HCT116 (cell line): ENCODE measurements at regions not wholly inside any gene's neighbourhood (a gene's known extent, or its start where the extent isn't known, plus 50 kb on each side); places are given as distances from the start of the nearest gene placed in this dataset.
A peak's percentile ranks its signal among the peaks of the same experiment; 100 is the strongest.

Experiments
- ATAC-seq: fragments of 200-7000 bp; cut with Tn5 transposase; 2 replicates; pipeline ENCODE4 v1.9.1; 2020; ENCODE audit warnings: mild to moderate bottlenecking, moderate library complexity
- BruUV-seq: library from RNA; stranded (reverse); fragments of 400-500 nt; replicated peaks from 2 replicates; lab custom pipeline; 2021; lab: Mats Ljungman, UMichigan
- CTCF ChIA-PET: fragments of 300-600 bp; sonication (Branson Sonifier 250); formaldehyde crosslinking; loops from one replicate; lab custom pipeline; 2021; ENCODE audit warnings: antibody characterized with exemption; lab: Charles Lee
- POLR2A ChIA-PET: fragments of 300-600, 350-600 bp; sonication (Branson Sonifier 250); formaldehyde crosslinking; loops from one replicate; lab custom pipeline; 2021; ENCODE audit warnings: antibody characterized with exemption; lab: Charles Lee
- RAD21 ChIA-PET, 2 experiments: fragments of 300-600 bp; sonication (Branson Sonifier 250); formaldehyde crosslinking; loops; one replicate each; lab custom pipeline; 2023; ENCODE audit warnings: low total read pairs in 2 of 2; ENCODE audit not compliant: uncharacterized antibody in 2 of 2, unreplicated experiment in 2 of 2, low non-redundant PET in 1 of 2; lab: Charles Lee
- DNase-seq: peaks from one replicate; pipeline ENCODE4 v3.0.0-alpha.2; 2010; ENCODE audit warnings: low read depth, low spot score
- H2AFZ ChIP-seq: fragments of 200-600 bp; shearing (Covaris generic), sonication (generic); 2 replicates; pipeline ENCODE4 v1.6.1; 2017; ENCODE audit warnings: low read depth, mixed run types, mixed read lengths, antibody characterized with exemption, low read length; ENCODE audit not compliant: poor library complexity, severe bottlenecking
- H3K27ac ChIP-seq: 2 replicates; pipeline ENCODE4 v1.5.1; 2012; ENCODE audit warnings: low read depth, low read length
- H3K27me3 ChIP-seq: fragments of 200-600 bp; sonication (generic); 2 replicates; pipeline ENCODE4 v1.6.1; 2016; ENCODE audit warnings: mixed run types, low read length, mixed read lengths; ENCODE audit not compliant: insufficient read depth
- H3K36me3 ChIP-seq, 2 experiments: fragments of 200-500 bp in 1 of 2; fragments of 200-600 bp in 1 of 2; sonication (Bioruptor generic) in 1 of 2; sonication (generic) in 1 of 2; 2 replicates each; pipeline versions ENCODE4 v1.5.1 to v1.6.1; 2014 to 2016; ENCODE audit warnings: low read length in 2 of 2, inconsistent platforms in 1 of 2, mixed read lengths in 1 of 2, mixed run types in 1 of 2; ENCODE audit not compliant: insufficient read depth in 2 of 2, control insufficient read depth in 1 of 2
- H3K4me1 ChIP-seq, 2 experiments: fragments of 200-600 bp in 1 of 2; sonication (generic) in 1 of 2; 2 replicates each; pipeline versions ENCODE4 v1.5.1 to v1.6.1; 2012 to 2017; ENCODE audit warnings: low read length in 2 of 2, inconsistent platforms in 1 of 2, mild to moderate bottlenecking in 1 of 2, mixed read lengths in 1 of 2, mixed run types in 1 of 2, moderate library complexity in 1 of 2; ENCODE audit not compliant: insufficient read depth in 2 of 2, control insufficient read depth in 1 of 2
- H3K4me2 ChIP-seq: fragments of 200-600 bp; sonication (generic); 2 replicates; pipeline ENCODE4 v1.6.1; 2017; ENCODE audit warnings: mixed run types, low read length, mixed read lengths
- H3K4me3 ChIP-seq, 2 experiments: fragments of 200-600 bp in 1 of 2; sonication (generic) in 1 of 2; replicated peaks in 1 of 2; 2 replicates each; pipeline ENCODE4 v1.5.1; 2011 to 2016; ENCODE audit warnings: low read length in 2 of 2, control low read depth in 1 of 2, low read depth in 1 of 2, mild to moderate bottlenecking in 1 of 2, mixed read lengths in 1 of 2, mixed run types in 1 of 2
- H3K79me2 ChIP-seq: fragments of 200-600 bp; sonication (generic); 2 replicates; pipeline ENCODE4 v1.6.1; 2017; ENCODE audit warnings: mild to moderate bottlenecking, mixed run types, low read length, moderate library complexity, mixed read lengths; ENCODE audit not compliant: insufficient read depth
- H3K9ac ChIP-seq: fragments of 200-600 bp; sonication (generic); 2 replicates; pipeline ENCODE4 v1.6.1; 2016; ENCODE audit warnings: low read length, mixed read lengths
- H3K9me2 ChIP-seq: fragments of 200-600 bp; sonication (generic), shearing (Covaris generic); 2 replicates; pipeline ENCODE4 v1.6.1; 2017; ENCODE audit warnings: mixed run types, mild to moderate bottlenecking, moderate library complexity; ENCODE audit not compliant: insufficient read depth
- H3K9me3 ChIP-seq, 2 experiments: fragments of 200-500 bp in 1 of 2; fragments of 200-600 bp in 1 of 2; sonication (Bioruptor generic) in 1 of 2; sonication (generic) in 1 of 2; 2 replicates each; pipeline ENCODE4 v1.6.1; 2014 to 2017; ENCODE audit warnings: low read length in 2 of 2, mixed read lengths in 2 of 2, inconsistent platforms in 1 of 2, low read depth in 1 of 2, mild to moderate bottlenecking in 1 of 2, mixed run types in 1 of 2, moderate library complexity in 1 of 2; ENCODE audit not compliant: control insufficient read depth in 1 of 2, insufficient read depth in 1 of 2
- H4K20me1 ChIP-seq: fragments of 200-600 bp; sonication (generic), shearing (Covaris generic); 2 replicates; pipeline ENCODE4 v1.6.1; 2017; ENCODE audit warnings: mixed run types, mild to moderate bottlenecking, moderate library complexity; ENCODE audit not compliant: insufficient read depth
- CEBPB ChIP-seq: IDR thresholded peaks from 2 replicates; pipeline ENCODE4 v1.6.1; 2012; ENCODE audit warnings: low read depth
- EGR1 ChIP-seq: IDR thresholded peaks from 2 replicates; pipeline ENCODE4 v1.6.1; 2012; ENCODE audit warnings: low read depth
- ELF1 ChIP-seq: IDR thresholded peaks from 2 replicates; pipeline ENCODE4 v1.6.1; 2012; ENCODE audit warnings: low read depth, borderline replicate concordance
- FOSL1 ChIP-seq: IDR thresholded peaks from 2 replicates; pipeline ENCODE4 v1.6.1; 2012; ENCODE audit warnings: low read depth
- JUND ChIP-seq: IDR thresholded peaks from 2 replicates; pipeline ENCODE4 v1.6.1; 2012
- POLR2A ChIP-seq: IDR thresholded peaks from 2 replicates; pipeline ENCODE4 v1.7.0; 2011; ENCODE audit warnings: borderline replicate concordance; ENCODE audit not compliant: insufficient read depth, insufficient read length; ENCODE audit errors: extremely low read depth
- SP1 ChIP-seq: IDR thresholded peaks from 2 replicates; pipeline ENCODE4 v1.6.1; 2012; ENCODE audit warnings: low read depth
- SRF ChIP-seq: IDR thresholded peaks from 2 replicates; pipeline ENCODE4 v1.6.1; 2012; ENCODE audit warnings: low read depth
- TCF7L2 ChIP-seq: IDR thresholded peaks from 2 replicates; pipeline ENCODE4 v1.7.0; 2011; ENCODE audit warnings: borderline replicate concordance, inconsistent platforms; ENCODE audit not compliant: insufficient read depth, insufficient read length; ENCODE audit errors: extremely low read depth
- ZNF274 ChIP-seq: fragments of 200-500 bp; sonication (Bioruptor generic); IDR thresholded peaks from 2 replicates; pipeline ENCODE4 v1.6.1; 2014; ENCODE audit warnings: mild to moderate bottlenecking, low read depth, low read length, inconsistent platforms
- intact Hi-C: fragments of 100-400 bp; cut with micrococcal nuclease; formaldehyde crosslinking; loops from 2 replicates; pipeline ENCODE4 v1.10.0; 2022
- TF ChIP-seq, protein P1 (sequence below): IDR thresholded peaks from 2 replicates; pipeline ENCODE4 v1.6.1; 2012
- TF ChIP-seq, protein P2 (sequence below): IDR thresholded peaks from 2 replicates; pipeline ENCODE4 v1.6.1; 2012; ENCODE audit warnings: low read depth
- TF ChIP-seq, protein P3 (sequence below): IDR thresholded peaks from 2 replicates; pipeline ENCODE4 v1.6.1; 2011; ENCODE audit warnings: mild to moderate bottlenecking, low read length, moderate library complexity; ENCODE audit not compliant: insufficient replicate concordance; ENCODE audit errors: extremely low read depth
- TF ChIP-seq, protein P4 (sequence below): IDR thresholded peaks from 2 replicates; pipeline ENCODE4 v1.6.1; 2012
- TF ChIP-seq, protein P5 (sequence below), 3 experiments: fragments of 200-600 bp in 1 of 3; sonication (generic) in 1 of 3; IDR thresholded peaks in 2 of 3; conservative IDR thresholded peaks in 1 of 3; 2 replicates each; pipeline ENCODE4 v1.5.1; 2012 to 2017; ENCODE audit warnings: low read depth in 2 of 3, low read length in 2 of 3, antibody characterized with exemption in 1 of 3, borderline replicate concordance in 1 of 3, control low read depth in 1 of 3, mild to moderate bottlenecking in 1 of 3, mixed read lengths in 1 of 3, mixed run types in 1 of 3, moderate library complexity in 1 of 3; ENCODE audit not compliant: insufficient read depth in 1 of 3

DNA sequence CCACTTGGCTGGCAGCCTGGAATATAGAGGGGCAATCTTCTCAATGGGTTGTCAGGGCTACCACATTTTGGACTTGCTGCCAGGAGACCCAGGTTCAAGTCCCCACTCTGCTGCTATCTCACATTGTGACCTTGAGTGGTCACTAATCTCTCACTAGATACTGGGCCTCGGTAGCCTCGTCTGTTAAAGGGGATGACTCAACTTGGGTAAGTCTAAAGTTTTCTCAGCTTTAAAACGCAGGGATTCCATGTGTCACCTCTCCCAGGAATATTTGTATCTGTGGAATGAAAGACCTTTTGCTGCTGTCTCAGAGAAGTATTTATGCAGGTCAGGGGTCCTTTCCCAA, 86.3 kb downstream of the SEMA4F start (continued):
- TF ChIP-seq SP1 (no peak), ELF1 (no peak), ZNF274 (no peak), EGR1 (no peak)
- TF ChIP-seq, protein P1, sequence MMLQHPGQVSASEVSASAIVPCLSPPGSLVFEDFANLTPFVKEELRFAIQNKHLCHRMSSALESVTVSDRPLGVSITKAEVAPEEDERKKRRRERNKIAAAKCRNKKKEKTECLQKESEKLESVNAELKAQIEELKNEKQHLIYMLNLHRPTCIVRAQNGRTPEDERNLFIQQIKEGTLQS, result no peak

DNA sequence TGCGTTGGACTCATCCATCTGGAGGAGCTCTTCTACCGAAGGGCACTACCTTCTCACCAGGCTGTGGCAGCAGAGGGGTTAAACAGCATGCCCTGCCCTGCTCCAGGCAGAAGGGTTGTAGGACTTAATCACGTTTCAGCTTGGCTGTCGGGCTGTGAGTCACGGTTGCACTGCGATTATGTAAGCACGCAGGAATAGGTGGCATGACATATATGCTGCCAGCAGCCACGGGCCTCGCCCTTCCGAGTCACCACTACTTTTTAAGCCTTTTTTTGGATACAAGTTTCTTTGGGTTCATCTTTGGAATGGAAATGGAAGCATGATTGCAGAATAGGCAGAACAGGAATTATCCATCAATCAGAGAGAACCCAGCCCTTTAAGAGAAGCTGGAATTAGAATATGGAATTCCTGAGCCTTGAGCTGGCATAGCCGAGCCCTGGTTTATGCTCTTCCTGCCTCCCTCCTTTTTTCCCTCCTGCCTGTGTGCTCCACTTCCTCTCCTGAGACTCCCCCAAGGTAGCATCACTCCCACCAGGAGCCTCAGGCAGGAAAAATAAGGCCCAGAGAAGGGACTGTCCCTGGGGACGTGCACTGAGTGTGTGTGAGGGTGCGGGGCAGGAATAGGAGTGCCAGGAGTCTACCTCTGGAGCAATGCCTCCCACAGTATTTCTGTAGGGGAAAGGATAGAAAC, 86.8 kb downstream of the SEMA4F start:
- no peaks in the 10 kb centered on the region for H3K27me3 ChIP-seq
- ChIA-PET CTCF (interaction anchor here (0.9 to 1.7 kb wide), 2 partner anchors 26 to 134 kb away, joined by 3 to 7 read pairs; no protein-coding TSS in a partner anchor), POLR2A (interaction anchor here (1.0 to 1.3 kb wide), 2 partner anchors 12 to 22 kb away, joined by 3 read pairs; no protein-coding TSS in a partner anchor), RAD21 (interaction anchor here in 1 of 2 experiments (1.0 kb wide), 1 partner anchor 137 kb away, joined by 3 read pairs; no protein-coding TSS in a partner anchor)
- peak overlapping the region; percentile 43 for H2AFZ ChIP-seq
- peak overlapping the region; percentile 35; the same call in 1 of the 2 replicates for H3K9ac ChIP-seq
- ATAC-seq (peak; percentile 94), DNase-seq (peak; percentile 95)
- H3K9me2 ChIP-seq, result no peaks in the 10 kb centered on the region
- H3K9me3 ChIP-seq, result peaks cover 5 to 11% of the 10 kb centered on the region in 2 experiments; a peak in 1 of 4 replicates
- no peaks in the 10 kb centered on the region for H3K36me3 ChIP-seq
- H3K79me2 ChIP-seq, result no peaks in the 10 kb centered on the region
- no peaks in the 10 kb centered on the region for H4K20me1 ChIP-seq
- intact Hi-C loops, result loop anchor here (2.0 kb wide), 1 partner anchor 96 kb away; no protein-coding TSS in a partner anchor
- H3K4me1 ChIP-seq, result peaks cover 16 to 27% of the 10 kb centered on the region in 2 experiments
- peak overlapping the region; percentile 4 to 22; a peak in 3 of 4 replicates for H3K4me3 ChIP-seq
- H3K4me2 ChIP-seq, result peak overlapping the region; percentile 65
- BruUV-seq, result TSS peak; percentile 96
- peak overlapping the region; percentile 2; the same call in 1 of the 2 replicates for H3K27ac ChIP-seq
- peak; percentile 91 for TF ChIP-seq JUND
- no peak for TF ChIP-seq TCF7L2
- TF ChIP-seq, protein P2, sequence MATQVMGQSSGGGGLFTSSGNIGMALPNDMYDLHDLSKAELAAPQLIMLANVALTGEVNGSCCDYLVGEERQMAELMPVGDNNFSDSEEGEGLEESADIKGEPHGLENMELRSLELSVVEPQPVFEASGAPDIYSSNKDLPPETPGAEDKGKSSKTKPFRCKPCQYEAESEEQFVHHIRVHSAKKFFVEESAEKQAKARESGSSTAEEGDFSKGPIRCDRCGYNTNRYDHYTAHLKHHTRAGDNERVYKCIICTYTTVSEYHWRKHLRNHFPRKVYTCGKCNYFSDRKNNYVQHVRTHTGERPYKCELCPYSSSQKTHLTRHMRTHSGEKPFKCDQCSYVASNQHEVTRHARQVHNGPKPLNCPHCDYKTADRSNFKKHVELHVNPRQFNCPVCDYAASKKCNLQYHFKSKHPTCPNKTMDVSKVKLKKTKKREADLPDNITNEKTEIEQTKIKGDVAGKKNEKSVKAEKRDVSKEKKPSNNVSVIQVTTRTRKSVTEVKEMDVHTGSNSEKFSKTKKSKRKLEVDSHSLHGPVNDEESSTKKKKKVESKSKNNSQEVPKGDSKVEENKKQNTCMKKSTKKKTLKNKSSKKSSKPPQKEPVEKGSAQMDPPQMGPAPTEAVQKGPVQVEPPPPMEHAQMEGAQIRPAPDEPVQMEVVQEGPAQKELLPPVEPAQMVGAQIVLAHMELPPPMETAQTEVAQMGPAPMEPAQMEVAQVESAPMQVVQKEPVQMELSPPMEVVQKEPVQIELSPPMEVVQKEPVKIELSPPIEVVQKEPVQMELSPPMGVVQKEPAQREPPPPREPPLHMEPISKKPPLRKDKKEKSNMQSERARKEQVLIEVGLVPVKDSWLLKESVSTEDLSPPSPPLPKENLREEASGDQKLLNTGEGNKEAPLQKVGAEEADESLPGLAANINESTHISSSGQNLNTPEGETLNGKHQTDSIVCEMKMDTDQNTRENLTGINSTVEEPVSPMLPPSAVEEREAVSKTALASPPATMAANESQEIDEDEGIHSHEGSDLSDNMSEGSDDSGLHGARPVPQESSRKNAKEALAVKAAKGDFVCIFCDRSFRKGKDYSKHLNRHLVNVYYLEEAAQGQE, result no peak
- TF ChIP-seq EGR1, result no peak
- TF ChIP-seq, protein P3, sequence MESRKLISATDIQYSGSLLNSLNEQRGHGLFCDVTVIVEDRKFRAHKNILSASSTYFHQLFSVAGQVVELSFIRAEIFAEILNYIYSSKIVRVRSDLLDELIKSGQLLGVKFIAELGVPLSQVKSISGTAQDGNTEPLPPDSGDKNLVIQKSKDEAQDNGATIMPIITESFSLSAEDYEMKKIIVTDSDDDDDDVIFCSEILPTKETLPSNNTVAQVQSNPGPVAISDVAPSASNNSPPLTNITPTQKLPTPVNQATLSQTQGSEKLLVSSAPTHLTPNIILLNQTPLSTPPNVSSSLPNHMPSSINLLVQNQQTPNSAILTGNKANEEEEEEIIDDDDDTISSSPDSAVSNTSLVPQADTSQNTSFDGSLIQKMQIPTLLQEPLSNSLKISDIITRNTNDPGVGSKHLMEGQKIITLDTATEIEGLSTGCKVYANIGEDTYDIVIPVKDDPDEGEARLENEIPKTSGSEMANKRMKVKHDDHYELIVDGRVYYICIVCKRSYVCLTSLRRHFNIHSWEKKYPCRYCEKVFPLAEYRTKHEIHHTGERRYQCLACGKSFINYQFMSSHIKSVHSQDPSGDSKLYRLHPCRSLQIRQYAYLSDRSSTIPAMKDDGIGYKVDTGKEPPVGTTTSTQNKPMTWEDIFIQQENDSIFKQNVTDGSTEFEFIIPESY, result peak; percentile 69
- peak; percentile 97 for TF ChIP-seq CEBPB
- no peak for TF ChIP-seq ZNF274
- TF ChIP-seq, protein P4, sequence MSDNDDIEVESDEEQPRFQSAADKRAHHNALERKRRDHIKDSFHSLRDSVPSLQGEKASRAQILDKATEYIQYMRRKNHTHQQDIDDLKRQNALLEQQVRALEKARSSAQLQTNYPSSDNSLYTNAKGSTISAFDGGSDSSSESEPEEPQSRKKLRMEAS, result peak; percentile 96
- TF ChIP-seq, protein P1, result peak; percentile 86
- no peak for TF ChIP-seq POLR2A
- TF ChIP-seq, protein P5, sequence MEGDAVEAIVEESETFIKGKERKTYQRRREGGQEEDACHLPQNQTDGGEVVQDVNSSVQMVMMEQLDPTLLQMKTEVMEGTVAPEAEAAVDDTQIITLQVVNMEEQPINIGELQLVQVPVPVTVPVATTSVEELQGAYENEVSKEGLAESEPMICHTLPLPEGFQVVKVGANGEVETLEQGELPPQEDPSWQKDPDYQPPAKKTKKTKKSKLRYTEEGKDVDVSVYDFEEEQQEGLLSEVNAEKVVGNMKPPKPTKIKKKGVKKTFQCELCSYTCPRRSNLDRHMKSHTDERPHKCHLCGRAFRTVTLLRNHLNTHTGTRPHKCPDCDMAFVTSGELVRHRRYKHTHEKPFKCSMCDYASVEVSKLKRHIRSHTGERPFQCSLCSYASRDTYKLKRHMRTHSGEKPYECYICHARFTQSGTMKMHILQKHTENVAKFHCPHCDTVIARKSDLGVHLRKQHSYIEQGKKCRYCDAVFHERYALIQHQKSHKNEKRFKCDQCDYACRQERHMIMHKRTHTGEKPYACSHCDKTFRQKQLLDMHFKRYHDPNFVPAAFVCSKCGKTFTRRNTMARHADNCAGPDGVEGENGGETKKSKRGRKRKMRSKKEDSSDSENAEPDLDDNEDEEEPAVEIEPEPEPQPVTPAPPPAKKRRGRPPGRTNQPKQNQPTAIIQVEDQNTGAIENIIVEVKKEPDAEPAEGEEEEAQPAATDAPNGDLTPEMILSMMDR (IDR thresholded peaks at IDR 0.05 in 2 of 3, conservative IDR thresholded peaks at IDR 0.05 in 1 of 3; ENCODE audit: borderline replicate concordance in 1 of 3, insufficient read depth in 1 of 3, low read depth in 2 of 3, low read length in 2 of 3), result no peak
- peak; percentile 89 for TF ChIP-seq FOSL1
- peak; percentile 43 for TF ChIP-seq SRF
